Gastroesophageal sphincter (tissue), 3 donors: ENCODE measurements at regions not wholly inside any gene's neighbourhood (a gene's known extent, or its start where the extent isn't known, plus 50 kb on each side); places are given as distances from the start of the nearest gene placed in this dataset.

Experiments
- POLR2A ChIP-seq, 2 donors: fragments of 450-650 bp; IDR thresholded peaks; one replicate each; pipeline ENCODE4 v1.6.1; 2017; ENCODE audit warnings: antibody characterized with exemption in 2 of 2, mild to moderate bottlenecking in 2 of 2, moderate library complexity in 1 of 2
- TF ChIP-seq, protein P1 (sequence below), 4 experiments: fragments of 200-600 bp in 2 of 4; fragments of 450-650 bp in 2 of 4; sonication (generic) in 1 of 4; IDR thresholded peaks; one replicate each; pipeline ENCODE4 v1.5.1; 2017 to 2019; ENCODE audit warnings: antibody characterized with exemption in 4 of 4, mild to moderate bottlenecking in 2 of 4, moderate library complexity in 2 of 4

DNA sequence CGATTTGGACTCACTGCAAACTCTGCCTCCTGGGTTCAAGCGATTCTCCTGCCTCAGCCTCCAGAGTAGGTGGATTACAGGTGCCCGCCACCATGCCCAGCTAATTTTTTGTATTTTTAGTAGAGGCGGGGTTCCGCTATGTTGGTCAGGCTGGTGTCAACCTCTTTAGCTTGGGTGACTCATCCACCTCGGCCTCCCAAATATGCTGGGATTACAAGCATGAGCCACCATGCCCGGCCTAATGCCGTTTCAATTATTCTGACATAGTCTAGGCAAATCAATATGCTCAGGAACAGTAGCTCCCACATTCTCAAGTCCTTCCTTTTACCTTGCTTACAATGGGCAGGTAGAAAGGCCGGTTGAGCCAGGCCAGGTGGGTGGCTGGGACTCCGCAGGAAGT is 82.0 kb upstream of the EEA1 start:
- TF ChIP-seq, protein P1, sequence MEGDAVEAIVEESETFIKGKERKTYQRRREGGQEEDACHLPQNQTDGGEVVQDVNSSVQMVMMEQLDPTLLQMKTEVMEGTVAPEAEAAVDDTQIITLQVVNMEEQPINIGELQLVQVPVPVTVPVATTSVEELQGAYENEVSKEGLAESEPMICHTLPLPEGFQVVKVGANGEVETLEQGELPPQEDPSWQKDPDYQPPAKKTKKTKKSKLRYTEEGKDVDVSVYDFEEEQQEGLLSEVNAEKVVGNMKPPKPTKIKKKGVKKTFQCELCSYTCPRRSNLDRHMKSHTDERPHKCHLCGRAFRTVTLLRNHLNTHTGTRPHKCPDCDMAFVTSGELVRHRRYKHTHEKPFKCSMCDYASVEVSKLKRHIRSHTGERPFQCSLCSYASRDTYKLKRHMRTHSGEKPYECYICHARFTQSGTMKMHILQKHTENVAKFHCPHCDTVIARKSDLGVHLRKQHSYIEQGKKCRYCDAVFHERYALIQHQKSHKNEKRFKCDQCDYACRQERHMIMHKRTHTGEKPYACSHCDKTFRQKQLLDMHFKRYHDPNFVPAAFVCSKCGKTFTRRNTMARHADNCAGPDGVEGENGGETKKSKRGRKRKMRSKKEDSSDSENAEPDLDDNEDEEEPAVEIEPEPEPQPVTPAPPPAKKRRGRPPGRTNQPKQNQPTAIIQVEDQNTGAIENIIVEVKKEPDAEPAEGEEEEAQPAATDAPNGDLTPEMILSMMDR (IDR thresholded peaks at IDR 0.05) = no peak
- TF ChIP-seq POLR2A (IDR thresholded peaks at IDR 0.05) = no peak
